DOHH2 (cell line): ENCODE measurements at regions not wholly inside any gene's neighbourhood (a gene's known extent, or its start where the extent isn't known, plus 50 kb on each side); places are given as distances from the start of the nearest gene placed in this dataset.

ENCODE experiments used
- CTCF ChIP-seq: fragments of 200-600 bp; sonication (generic); IDR thresholded peaks from one replicate; pipeline ENCODE4 v1.5.1; 2014; ENCODE audit warnings: antibody characterized with exemption, mild to moderate bottlenecking, low read depth, low read length; ENCODE audit not compliant: poor library complexity, severe bottlenecking
- EZH2phosphoT487 ChIP-seq: fragments of 200-600 bp; sonication (generic); IDR thresholded peaks from 2 replicates; pipeline ENCODE4 v1.6.1; 2017; ENCODE audit warnings: borderline replicate concordance, mild to moderate bottlenecking, antibody characterized with exemption, low read length, moderate library complexity, mixed read lengths

- no peak for TF ChIP-seq CTCF
- TF ChIP-seq EZH2phosphoT487 = no peak
Measured at GRCh38 chr19:28554321-28555091, 658.4 kb downstream of the UQCRFS1 start.
